GM12873 (cell line): ENCODE measurements at regions not wholly inside any gene's neighbourhood (a gene's known extent, or its start where the extent isn't known, plus 50 kb on each side); places are given as distances from the start of the nearest gene placed in this dataset.

Experiments
- CTCF ChIP-seq: IDR thresholded peaks from 2 replicates; pipeline ENCODE4 v1.5.1; 2012; ENCODE audit warnings: low read depth, mild to moderate bottlenecking, moderate library complexity, low read length, control low read depth; ENCODE audit not compliant: insufficient read depth; ENCODE audit errors: missing control alignments

DNA sequence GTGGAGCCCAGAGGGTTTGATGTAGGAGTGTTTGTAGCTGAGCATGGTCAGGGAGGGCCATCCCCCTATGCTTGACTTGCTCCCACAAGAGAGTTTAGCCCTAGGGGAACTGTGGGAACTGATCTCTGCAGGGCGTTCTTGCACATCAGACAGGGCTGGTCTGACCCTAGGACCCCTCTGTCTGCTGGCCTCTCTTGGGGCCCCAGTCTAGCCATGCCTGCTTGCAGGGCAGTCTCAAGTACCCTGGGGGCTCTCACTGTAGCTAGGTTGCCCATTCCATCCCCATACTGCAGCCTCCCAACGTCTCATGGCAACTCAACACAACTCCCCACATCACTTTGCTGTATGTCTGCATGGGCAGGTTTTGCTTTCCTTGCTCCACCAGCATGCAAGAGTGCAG is 1250.7 kb upstream of the B3GALT2 start:
- TF ChIP-seq CTCF: no peak

- TF ChIP-seq CTCF: no peak
Measured at GRCh38 chr1:194431121-194431520, 1244.7 kb upstream of the B3GALT2 start.

GRCh38 chr1:194420706-194421105 is 1234.3 kb upstream of the B3GALT2 start:
- TF ChIP-seq CTCF: no peak

- TF ChIP-seq CTCF: no peak
Measured at GRCh38 chr1:194419721-194420120, 1233.3 kb upstream of the B3GALT2 start.

DNA sequence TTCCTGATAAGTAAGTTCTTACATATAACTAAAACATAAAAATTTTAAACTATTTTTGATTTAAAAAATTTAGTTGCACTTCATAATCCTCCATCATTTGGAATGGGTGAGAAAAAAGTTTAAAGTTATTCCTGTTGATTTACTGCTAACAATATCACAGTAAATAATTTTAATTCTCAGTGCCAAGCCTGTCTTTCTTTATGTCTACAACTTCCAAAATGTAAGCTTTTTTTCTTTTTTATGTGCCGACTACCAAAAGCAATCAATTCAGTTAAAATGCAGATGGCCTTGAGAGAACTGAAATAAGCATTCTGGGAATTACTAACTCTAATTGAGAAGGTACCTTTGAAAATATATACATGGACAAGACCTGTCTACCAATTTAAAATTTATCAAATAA is 1224.3 kb upstream of the B3GALT2 start:
- no peak for TF ChIP-seq CTCF

DNA sequence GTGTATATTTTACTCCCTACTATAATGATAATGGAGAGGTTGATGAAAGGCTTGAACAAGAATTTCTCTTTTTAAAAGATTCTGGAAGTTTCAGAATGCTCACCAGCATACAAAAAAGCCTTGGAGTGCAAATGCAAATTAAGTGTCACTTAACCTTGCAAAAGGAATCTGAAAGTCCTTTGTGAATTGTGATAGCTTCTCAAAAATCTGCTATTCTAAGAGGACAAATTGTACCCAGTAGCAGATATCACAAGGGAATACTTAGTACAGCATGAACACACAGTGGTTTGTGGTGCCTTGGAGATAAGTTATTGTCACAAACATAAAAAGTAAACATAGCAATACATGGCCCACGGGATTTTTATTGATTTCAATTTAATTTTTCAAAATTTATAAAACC is 1208.3 kb upstream of the B3GALT2 start:
- TF ChIP-seq CTCF: no peak

GRCh38 chr1:194387531-194387930 is 1201.1 kb upstream of the B3GALT2 start:
- TF ChIP-seq CTCF: no peak
